Suprapubic skin (tissue), 4 donors: ENCODE measurements at regions not wholly inside any gene's neighbourhood (a gene's known extent, or its start where the extent isn't known, plus 50 kb on each side); places are given as distances from the start of the nearest gene placed in this dataset.

Source experiments
- CTCF ChIP-seq, 2 donors: fragments of 200-600 bp in 1 of 2; fragments of 450-650 bp in 1 of 2; sonication (generic) in 1 of 2; IDR thresholded peaks; one replicate each; pipeline ENCODE4 v1.5.1; 2016 to 2019; ENCODE audit warnings: antibody characterized with exemption in 2 of 2, mild to moderate bottlenecking in 1 of 2, moderate library complexity in 1 of 2
- EP300 ChIP-seq: sonication (generic); formaldehyde crosslinking; IDR thresholded peaks from one replicate; pipeline ENCODE4 v1.6.1; 2017; ENCODE audit warnings: antibody characterized with exemption
- POLR2A ChIP-seq, 2 donors: fragments of 450-650 bp; IDR thresholded peaks; one replicate each; pipeline ENCODE4 v1.6.1; 2017; ENCODE audit warnings: antibody characterized with exemption in 2 of 2, mild to moderate bottlenecking in 2 of 2, moderate library complexity in 2 of 2
- POLR2AphosphoS5 ChIP-seq, 3 donors: sonication (generic); formaldehyde crosslinking; IDR thresholded peaks; one replicate each; pipeline ENCODE4 v1.6.1; 2017; ENCODE audit warnings: antibody characterized with exemption in 3 of 3

DNA sequence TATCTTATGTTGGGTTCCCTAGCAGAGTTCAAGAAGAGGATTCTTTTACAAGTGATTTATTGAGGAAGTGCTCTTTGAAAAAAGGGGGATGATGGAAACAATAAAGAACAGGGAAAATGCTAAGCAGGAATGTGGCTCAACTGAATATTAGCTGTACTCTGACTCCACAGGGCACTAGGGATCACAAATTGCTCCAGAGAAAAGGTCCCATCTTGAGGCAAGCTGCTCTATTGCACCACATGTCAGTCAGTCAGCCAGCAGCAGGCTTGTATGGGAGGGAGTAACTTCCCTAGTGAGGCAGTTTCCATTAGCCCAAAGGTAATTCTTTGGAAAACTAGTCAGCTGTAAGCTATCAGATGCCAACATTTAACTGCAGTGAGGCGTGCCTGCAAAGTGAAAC is 73.3 kb upstream of the FNDC3A start:
- TF ChIP-seq CTCF (IDR thresholded peaks at IDR 0.05) (no peak), POLR2A (IDR thresholded peaks at IDR 0.05) (no peak), POLR2AphosphoS5 (IDR thresholded peaks at IDR 0.05) (no peak), EP300 (no peak)
